Right lobe of liver (tissue), 6 donors: ENCODE measurements at regions not wholly inside any gene's neighbourhood (a gene's known extent, or its start where the extent isn't known, plus 50 kb on each side); places are given as distances from the start of the nearest gene placed in this dataset.
A peak's percentile ranks its signal among the peaks of the same experiment; 100 is the strongest.

Experiments used
- ATAC-seq, 4 donors: fragments of 200-7000 bp; cut with Tn5 transposase; one replicate each; pipeline ENCODE4 v1.9.1; 2020; ENCODE audit warnings: mild to moderate bottlenecking in 4 of 4, moderate library complexity in 4 of 4
- DNase-seq, 3 donors: peaks; one replicate each; pipeline ENCODE4 v3.0.0-alpha.2; 2020
- H3K27ac ChIP-seq, 3 donors: fragments of 200-600 bp; one replicate each; pipeline ENCODE4 v1.8.0; 2022
- H3K27me3 ChIP-seq, 2 donors: fragments of 200-600 bp; one replicate each; pipeline ENCODE4 v1.8.0; 2022
- H3K36me3 ChIP-seq, 4 donors: fragments of 200-600 bp; sonication (generic) in 1 of 4; one replicate each; pipeline versions ENCODE4 v1.5.1 to v1.8.0; 2017 to 2022; ENCODE audit warnings: control low read depth in 1 of 4
- H3K4me1 ChIP-seq, 4 donors: fragments of 200-600 bp; sonication (generic) in 1 of 4; one replicate each; pipeline versions ENCODE4 v1.5.1 to v1.8.0; 2017 to 2022; ENCODE audit warnings: control low read depth in 1 of 4
- H3K4me3 ChIP-seq, 3 donors: fragments of 200-600 bp; one replicate each; pipeline ENCODE4 v1.8.0; 2022
- H3K9me3 ChIP-seq, 4 donors: fragments of 200-600 bp; sonication (generic) in 1 of 4; one replicate each; pipeline versions ENCODE4 v1.5.1 to v1.8.0; 2017 to 2022; ENCODE audit warnings: control low read depth in 1 of 4
- CTCF ChIP-seq, 4 donors: fragments of 200-600 bp in 3 of 4; fragments of 450-650 bp in 1 of 4; IDR thresholded peaks; one replicate each; pipeline versions ENCODE4 v1.5.1 to v1.8.0; 2016 to 2022; ENCODE audit warnings: antibody characterized with exemption in 4 of 4, mild to moderate bottlenecking in 2 of 4
- POLR2A ChIP-seq: fragments of 450-650 bp; IDR thresholded peaks from one replicate; pipeline ENCODE4 v1.6.1; 2017; ENCODE audit warnings: antibody characterized with exemption, mild to moderate bottlenecking
- WGBS: methylation state at CpG from one replicate; pipeline ENCODE4 v1.1.6; 2018; ENCODE audit warnings: low coverage, low lambda C conversion rate; ENCODE audit not compliant: insufficient coverage; ENCODE audit errors: missing lambda C conversion rate; 5-methylcytosine and 5-hydroxymethylcytosine counted together
- intact Hi-C, 2 donors: fragments of 100-400 bp; cut with DNase I; formaldehyde crosslinking; loops; one replicate each; pipeline versions ENCODE4 v1.11.2 to v1.14.1; 2022
- donor health status: DM: no; HTN: yes; CAD: no.
- donor health status: DM: no; HTN: no; CAD: no.
- donor health status: DM: no; HTN: no; CAD: no.
- donor health status: DM: no; HTN: yes; CAD: no.
- donor health status: DM: no; HTN: yes; CAD: no.

- intact Hi-C loops, result no loop called here
- no peak overlapping the region for H3K27ac ChIP-seq
- TF ChIP-seq CTCF (IDR thresholded peaks at IDR 0.05) (no peak), POLR2A (no peak)
- H3K9me3 ChIP-seq, result no peaks in the 10 kb centered on the region
- no peak overlapping the region for H3K4me3 ChIP-seq
- DNase-seq, result no peak
- WGBS, result 62% methylated on average over 5 of the region's 5 CpGs
- H3K27me3 ChIP-seq, result no peaks in the 10 kb centered on the region
- no peaks in the 10 kb centered on the region for H3K36me3 ChIP-seq
- no peaks in the 10 kb centered on the region for H3K4me1 ChIP-seq
- ATAC-seq, result no peak
Observed at GRCh38 chr9:105890046-105890822, 195.9 kb downstream of the TMEM38B start.

- Histone ChIP-seq H3K9me3 (no peaks in the 10 kb centered on the region), H3K4me3 (no peak overlapping the region), H3K27me3 (no peaks in the 10 kb centered on the region), H3K4me1 (no peaks in the 10 kb centered on the region), H3K27ac (no peak overlapping the region), H3K36me3 (no peaks in the 10 kb centered on the region)
- WGBS, result 68% methylated on average over 3 of the region's 5 CpGs
- TF ChIP-seq POLR2A (no peak), CTCF (IDR thresholded peaks at IDR 0.05) (no peak)
- intact Hi-C loops, result no loop called here
- DNase-seq (no peak), ATAC-seq (no peak)
Observed at GRCh38 chr9:105900123-105900522, 205.8 kb downstream of the TMEM38B start.

- no peaks in the 10 kb centered on the region for H3K9me3 ChIP-seq
- WGBS, result no CpG with 5 or more reads among the region's 4 CpGs
- ATAC-seq (peak; percentile 83 to 94 (median 92)), DNase-seq (peak in 2 of 3 donors; percentile 38 to 47)
- intact Hi-C loops, result no loop called here
- H3K27me3 ChIP-seq, result no peaks in the 10 kb centered on the region
- TF ChIP-seq CTCF (IDR thresholded peaks at IDR 0.05), result peak; percentile 59 to 80 (median 68)
- TF ChIP-seq POLR2A, result no peak
- no peaks in the 10 kb centered on the region for H3K4me1 ChIP-seq
- H3K36me3 ChIP-seq, result no peaks in the 10 kb centered on the region
- no peak overlapping the region for H3K27ac ChIP-seq
- no peak overlapping the region for H3K4me3 ChIP-seq
Observed at GRCh38 chr9:105901514-105902109, 207.3 kb downstream of the TMEM38B start.

- H3K27ac ChIP-seq, result no peak overlapping the region
- no peaks in the 10 kb centered on the region for H3K4me1 ChIP-seq
- no peaks in the 10 kb centered on the region for H3K27me3 ChIP-seq
- intact Hi-C loops, result no loop called here
- 77% methylated on average over 2 of the region's 2 CpGs for WGBS
- H3K4me3 ChIP-seq, result no peak overlapping the region
- no peaks in the 10 kb centered on the region for H3K9me3 ChIP-seq
- TF ChIP-seq CTCF (IDR thresholded peaks at IDR 0.05), result no peak
- no peak for TF ChIP-seq POLR2A
- ATAC-seq, result no peak
- no peak for DNase-seq
- H3K36me3 ChIP-seq, result no peaks in the 10 kb centered on the region
Observed at GRCh38 chr9:105908069-105908468, 213.7 kb downstream of the TMEM38B start.
